ENCODE measurements at regions not wholly inside any gene's neighbourhood (a gene's known extent, or its start where the extent isn't known, plus 50 kb on each side); places are given as distances from the start of the nearest gene placed in this dataset.

DNA sequence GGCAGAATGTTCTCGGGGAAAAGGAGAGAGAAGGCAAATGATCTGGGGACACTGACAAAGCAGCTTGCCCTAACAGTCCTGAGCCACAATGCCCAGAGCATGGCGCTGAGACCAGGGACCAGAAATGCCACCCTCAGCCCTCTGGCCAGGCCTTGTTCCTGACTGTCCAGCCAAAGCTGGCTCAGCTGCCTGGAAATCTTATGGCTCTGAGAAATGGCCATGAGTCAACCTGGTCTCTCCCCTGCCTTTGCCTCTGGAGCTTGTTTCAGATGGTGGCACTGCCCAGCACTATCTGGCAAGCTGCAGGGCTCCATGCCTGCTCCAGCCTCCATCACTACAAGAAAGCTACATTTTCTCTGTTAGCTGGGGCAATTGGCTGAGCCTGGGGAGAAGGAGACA, 90.5 kb upstream of the PLXNA4 start:
- DNase-seq, result no peak

DNA sequence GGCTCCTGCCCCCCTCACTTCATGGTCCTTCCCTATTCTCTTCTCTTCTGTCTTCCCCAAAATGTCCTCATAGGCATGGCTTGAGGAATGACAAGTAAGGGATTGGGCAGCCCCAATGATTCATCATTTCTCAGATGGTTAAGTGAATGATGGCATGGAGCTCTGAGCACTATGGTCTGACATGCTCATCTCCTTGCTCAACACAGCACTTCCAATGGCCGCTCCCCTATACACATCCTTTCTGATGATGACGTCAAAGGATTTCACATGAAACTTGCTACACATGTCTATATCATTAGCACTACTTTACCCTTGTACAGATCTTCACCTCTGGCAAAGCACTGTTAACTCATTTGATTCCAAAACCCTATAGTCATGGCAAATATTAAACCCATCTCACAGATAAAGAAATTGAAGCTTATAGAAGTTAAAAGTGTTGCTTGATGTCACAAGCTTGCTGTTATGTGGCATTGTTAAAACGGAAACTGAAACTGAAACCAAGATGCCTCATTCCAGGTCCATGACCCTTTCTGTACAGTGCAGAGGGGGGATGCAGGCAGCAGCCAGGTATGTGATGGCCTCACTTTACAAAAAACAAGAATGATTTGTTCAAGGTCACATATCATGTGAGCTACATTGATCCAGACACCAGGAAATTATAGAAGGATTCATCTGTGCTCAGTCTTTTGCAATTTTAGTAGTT, 90.0 kb upstream of the PLXNA4 start:
- no peak for DNase-seq

DNA sequence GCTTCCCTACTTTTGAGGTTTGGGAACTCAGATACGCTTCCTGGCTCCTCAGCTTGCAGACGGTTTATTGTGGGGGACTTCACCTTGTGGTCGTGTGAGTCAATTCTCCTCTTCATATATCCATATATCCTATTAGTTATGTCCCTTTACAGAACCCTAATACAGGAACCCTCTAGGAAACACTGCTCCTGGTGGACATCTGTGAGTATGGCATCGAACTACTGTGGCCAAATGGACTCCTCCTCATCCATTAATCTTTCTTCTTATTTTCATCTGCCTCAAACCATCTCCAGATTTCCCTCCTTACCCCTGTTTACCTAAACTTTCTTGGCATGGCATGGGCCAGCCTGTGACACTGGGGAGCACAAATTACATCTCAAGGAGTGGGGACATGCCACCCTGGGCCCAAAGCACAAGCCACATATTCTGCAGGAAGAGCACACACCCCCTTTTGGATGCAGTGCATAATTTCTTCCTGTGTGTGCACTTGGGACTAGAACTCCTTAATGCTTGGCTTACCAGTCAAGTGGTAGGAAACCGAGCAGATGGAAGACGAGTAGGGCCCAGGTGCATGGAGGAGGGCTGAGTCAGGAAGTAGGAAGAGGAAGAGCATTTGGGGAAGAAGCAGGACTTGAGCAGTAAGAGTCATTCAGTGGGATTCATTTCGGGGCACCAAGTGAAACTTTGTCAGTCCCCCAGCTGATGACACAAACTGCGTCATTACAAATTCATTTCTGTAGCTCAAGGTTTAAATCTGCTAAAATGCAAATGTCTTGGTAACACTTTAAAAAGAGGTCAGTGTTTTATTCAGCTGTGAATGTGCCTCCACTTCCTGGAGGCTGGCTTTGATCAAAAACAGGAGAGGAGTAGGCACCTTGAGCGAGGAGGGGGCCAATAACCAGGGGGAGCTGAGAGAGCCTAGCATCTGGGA, 80.8 kb upstream of the PLXNA4 start:
- DNase-seq, result no peak

DNA sequence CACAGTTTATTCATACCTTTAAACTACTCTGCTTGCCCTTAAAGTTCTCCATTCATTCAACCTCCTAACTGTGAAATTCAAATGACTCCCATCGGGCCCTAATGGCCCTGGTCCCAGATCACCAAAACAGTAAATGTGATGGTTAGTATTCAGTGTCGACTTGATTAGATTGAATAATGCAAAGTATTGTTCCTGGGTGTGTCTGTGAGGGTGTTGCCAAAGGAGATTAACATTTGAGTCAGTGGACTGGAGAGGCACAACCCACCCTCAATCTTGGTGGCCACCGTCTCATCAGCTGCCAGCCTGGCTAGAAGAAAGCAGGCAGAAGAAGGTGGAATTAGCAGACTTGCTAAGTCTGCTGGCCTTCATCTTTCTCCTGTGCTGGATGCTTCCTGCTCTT, 80.1 kb upstream of the PLXNA4 start:
- no peak for DNase-seq

DNA sequence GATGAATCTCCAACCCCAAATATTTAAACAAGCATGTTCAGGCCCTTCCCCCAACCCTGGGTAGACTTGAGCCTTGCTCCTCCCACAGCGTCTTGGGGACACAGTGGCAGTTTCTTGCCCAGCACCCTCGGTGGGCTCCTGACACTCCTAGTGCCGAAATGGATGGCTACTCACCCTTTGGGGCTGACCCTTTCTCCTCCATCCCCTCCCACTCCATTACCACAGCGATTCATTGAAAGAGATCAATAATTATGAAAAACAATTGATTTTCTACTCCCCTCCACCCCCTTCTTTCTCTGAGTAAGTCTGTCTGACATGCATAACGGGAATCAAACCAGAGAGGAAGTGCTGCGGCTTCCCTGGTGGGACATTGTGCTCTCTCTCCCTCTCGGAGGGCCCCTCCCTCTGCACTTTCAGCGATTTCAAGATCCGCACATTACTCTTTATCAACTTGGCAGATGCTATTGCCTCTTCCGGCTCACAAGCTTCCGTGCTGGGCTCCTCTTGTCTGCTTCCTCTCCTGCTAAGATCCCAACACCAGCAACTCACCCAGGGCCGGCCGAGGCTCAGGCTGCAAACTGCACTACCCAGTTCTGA, 79.0 kb upstream of the PLXNA4 start:
- peak; percentile 23 for DNase-seq

DNA sequence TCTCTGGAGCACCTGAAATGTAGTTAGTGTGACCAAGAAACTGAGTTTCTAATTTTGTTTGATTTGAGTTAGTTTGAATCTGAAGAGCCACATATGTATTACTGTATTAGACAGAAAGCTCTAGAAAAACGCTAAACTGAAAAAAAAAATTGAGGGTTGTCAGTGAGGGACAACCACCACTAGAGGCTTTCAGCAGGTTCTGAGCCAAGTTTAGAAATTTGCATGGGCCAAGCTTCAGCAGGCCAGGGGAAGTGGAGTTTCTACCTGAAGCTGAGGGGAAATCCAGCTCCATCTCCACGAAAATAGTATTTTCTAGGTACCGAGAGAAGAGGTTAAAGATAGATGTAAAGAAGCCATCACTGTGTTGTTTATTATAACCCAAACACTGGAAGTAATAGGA, 77.9 kb upstream of the PLXNA4 start:
- no peak for DNase-seq

DNA sequence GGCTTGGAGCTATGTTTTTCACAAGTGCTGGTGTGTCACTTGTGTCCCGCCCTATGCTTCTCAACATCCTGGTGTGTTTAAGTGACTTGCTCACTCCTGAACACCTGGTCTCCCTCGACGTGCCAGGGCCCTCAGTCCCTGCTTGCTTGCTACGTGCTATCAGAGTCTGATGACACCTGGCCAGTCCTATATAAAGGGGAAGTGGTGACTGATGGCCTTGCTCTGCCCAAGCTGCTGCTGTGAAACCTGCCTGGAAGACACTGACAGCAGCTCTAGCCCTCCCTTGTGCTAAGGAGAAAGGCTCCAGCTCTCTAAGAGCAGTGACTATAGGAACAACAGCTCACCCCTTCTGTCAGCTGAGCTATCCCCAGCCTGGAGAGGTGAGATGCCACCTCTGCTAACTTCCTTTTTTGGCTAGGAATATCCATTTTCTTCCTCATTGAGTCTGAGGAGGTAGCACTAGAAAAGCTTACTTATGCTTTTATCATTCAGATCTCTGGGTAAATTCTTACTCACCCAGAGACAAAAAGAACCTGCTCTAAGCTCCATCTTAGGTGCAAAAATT, 77.2 kb upstream of the PLXNA4 start:
- DNase-seq, result peak; percentile 21

DNA sequence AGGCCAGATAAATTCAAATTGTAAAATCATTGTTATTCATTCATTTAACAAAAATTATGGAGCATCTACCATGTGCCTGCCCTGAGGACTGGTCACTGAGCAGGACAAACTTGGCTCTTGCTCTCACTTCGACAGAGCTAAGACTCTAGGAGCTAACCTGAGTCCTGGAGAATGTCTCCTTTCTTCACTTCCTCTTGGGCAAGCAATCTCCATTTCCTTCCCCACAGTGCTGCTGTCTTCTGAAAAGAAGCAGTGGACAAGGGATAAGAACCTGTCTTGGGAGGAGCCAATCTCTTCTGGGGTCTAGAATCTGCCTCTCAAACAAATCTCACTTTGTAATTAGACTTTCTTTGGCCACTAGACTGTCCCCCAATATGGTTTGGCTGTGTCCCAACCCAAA, 76.2 kb upstream of the PLXNA4 start:
- DNase-seq, result no peak

DNA sequence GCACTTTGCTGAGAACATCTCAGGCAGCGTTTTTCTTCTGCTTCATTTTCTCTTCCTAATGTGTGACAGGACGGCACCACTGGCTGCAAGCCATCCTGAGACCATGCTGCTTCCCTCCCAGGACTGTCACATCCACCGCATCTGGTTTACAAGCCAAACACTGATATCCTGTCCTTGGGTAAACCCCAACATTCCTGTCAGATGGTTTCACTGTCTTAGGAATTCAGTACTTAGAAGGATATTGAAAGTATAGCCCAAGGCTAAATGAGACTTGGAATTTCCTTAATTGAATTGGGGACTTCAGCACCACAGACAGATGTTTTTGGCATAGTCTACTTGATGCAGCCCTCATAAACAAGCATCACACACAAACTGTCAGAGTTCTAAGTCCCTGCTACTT, 74.2 kb upstream of the PLXNA4 start:
- DNase-seq, result no peak

DNA sequence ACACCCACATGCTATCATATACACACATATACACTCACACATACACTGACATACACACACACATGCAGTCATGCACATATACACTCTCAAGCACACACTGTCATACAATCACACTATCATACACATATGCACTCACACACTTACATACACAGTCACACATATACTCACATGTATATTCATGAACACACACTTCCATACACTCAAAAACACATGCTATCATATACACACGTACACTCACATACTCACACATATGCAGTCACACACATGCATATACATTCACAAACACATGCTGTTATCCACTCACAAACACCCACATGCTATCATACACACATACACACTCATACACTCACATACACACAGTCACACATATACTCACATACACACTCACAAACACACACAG, 71.0 kb upstream of the PLXNA4 start:
- no peak for DNase-seq

DNA sequence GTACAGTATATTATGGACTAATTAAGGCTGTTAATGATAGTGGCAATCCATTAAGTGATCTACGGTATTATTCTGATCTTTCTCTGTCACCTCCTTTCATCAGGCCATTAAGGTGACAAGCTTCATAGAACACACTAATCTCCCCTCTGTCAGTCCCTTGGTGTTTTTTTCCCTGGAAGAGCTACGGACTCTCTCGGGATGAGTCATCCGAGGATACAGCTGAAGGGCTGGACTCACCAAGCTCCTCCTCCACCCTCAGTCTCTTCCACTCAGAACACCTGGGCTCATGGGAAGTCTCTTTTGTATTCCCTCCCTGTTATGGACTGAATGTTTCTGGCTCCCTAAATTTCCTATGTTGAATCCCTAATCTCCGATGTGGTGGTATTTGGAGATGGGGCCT, 69.8 kb upstream of the PLXNA4 start:
- DNase-seq, result no peak

DNA sequence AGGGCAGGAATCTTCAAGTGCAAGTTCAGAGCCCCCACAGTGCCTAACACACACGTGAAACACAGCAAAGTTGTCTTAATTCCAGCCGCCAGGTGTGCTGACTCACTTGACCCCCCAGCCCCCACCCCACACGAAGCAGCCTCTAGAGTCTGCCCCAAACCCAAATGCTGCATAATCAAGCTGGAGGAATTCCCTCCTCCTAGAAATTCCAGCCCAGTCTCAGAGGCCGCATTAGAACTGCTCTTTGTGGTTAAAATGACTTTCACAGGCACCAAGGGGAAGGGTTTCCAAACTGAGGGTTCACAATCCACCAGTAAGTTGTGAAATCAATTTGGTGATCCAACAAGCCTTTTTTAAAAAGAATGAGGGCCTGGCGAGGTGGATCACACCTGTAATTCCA, 67.0 kb upstream of the PLXNA4 start:
- no peak for DNase-seq

DNA sequence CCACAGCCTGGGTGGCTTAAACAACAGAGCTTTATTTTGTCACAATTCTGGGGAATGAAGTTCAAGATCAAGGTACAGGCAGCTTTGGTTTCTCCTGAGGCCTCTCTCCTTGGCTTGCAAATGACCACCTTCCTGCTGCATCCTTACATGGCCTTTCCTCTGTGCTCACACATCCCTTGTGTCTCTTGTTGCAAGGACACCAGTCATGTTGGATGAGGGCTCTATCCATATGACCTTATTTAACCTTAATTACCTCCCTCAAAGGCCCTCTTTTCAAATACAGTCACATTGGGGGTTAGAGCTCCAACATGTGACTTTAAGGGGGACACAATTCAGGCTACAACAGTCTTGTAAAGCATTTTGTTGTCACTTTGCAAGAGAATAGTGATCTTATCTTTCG, 65.0 kb upstream of the PLXNA4 start:
- DNase-seq, result no peak

DNA sequence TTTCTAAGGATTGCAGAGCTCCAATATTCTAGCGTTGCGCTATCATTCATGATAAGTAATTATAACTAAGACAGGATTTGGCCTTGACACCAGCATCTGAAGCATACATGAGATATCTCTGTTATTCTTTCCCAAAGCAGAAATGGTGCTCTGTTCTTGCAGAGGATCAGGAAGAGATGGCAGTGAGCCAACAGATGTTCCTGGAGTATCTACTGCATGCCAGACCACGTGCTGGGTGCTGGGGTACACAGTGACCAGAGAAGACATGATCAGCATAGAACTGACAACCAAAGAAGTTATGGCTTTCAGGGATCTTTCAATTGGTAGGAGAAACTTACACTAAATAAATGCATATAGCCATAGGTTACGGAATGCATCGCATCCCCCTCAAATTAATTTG, 63.7 kb upstream of the PLXNA4 start:
- no peak for DNase-seq

DNA sequence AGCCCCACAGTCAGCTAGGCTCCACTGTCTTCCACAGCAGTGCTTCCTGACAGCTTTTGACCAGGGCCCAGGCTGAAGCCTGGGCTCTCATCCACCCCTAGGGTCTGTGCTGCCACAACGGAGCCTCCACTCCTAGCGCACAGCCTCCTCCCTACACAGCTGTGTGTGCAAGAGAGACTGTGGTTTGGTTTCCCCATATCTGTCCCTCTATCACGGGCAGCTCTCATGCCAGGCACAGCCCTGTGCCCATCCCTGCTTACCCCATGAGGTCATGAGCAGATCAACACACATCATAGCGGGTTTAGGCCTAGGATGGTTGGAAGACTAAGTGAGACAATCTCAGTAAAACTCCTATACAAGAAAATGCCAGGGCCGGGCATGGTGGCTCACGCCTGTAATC, 61.7 kb upstream of the PLXNA4 start:
- DNase-seq, result no peak

DNA sequence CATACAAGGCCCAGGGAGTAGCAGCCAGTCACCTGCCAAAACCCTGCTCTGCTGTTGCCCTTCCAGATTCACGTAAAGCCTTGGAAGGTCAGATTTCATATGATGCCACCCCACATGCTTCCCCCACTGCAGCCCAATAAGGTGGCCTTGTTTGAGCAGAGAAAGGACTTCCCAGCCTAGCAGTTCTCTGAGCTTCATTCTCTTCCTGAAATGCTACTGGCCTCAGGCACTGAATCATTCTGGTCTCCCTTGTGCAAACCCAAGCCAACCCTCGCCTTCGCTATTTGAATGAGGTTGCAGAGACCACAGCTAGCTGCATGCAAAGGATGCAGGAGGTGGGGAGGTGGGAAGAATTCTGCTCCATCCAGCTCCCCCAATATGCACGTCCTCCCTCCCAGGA, 60.3 kb upstream of the PLXNA4 start:
- no peak for DNase-seq

DNA sequence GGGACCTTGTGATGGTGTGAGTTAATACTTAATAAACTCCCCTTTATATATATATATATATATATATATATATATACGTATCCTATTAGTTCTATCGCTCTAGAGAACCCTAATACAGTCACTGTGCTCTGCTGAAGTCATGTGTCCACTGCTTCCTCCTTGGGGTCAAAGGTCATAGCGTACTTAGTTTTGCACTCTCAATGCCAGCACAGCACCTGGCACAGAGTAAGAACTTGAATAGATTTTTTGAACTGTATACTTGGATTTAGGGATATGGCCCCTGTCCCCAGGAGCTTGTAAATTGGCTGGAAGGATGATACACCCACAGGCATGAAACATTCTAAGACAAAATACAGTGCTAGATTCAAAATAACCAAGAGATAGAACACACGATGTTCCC, 58.9 kb upstream of the PLXNA4 start:
- DNase-seq, result no peak

DNA sequence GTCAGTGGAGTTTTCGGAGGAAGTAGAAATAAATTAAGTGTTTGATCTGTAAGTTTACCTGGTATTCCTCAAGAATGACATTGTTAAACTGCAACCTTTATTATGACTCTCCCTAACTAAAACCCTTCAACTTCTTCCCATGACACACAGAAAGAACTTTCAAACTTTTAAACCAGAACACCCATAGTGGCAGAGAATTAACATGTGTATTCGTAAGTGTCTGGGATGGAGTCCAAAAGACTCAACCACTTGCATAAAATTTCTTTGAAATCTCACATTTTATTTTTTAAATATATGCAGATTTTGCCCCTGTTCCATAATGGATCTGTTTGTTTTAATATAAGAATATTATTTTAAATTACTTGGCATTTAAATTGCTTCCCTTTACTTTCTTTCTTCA, 54.6 kb upstream of the PLXNA4 start:
- no peak for DNase-seq
